ENCODE measurements at regions not wholly inside any gene's neighbourhood (a gene's known extent, or its start where the extent isn't known, plus 50 kb on each side); places are given as distances from the start of the nearest gene placed in this dataset.
"Not testable (repeated sequence)": the region's sequence is repeated elsewhere in the genome, so short reads cannot be mapped to it uniquely, and the experiment has no call there.

DNA sequence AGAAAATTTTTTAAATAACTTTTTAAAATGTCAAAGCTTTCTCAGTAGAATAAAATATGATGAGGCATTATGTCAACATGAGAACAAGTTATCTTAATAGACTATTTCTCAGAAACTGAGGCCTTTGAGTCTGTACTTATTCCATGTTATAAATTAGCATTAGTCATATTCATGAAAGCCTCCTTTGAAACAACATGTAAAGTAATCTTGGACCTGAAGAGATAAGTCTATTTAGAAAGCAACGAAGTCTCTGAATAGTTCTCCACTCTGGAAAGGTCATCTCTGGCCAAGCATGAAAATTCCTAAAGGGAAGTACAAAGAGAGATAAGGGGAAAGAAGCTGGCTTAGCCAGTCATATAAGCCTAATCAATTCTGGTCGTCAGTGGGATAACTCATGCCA, 150.8 kb downstream of the CYB561 start:
- Histone ChIP-seq H3K9ac (ENCODE audit: low read depth, low read length, poor library complexity, severe bottlenecking) (no peak overlapping the region), H4K20me1 (ENCODE audit: insufficient read depth, low read length, poor library complexity, severe bottlenecking) (no peaks in the 10 kb centered on the region), H3K4me3 (ENCODE audit: low read length, poor library complexity, severe bottlenecking) (peak overlapping the region; percentile 28), H3K79me2 (ENCODE audit: insufficient read depth, low read length) (no peaks in the 10 kb centered on the region), H3K4me2 (ENCODE audit: low read depth, low read length, poor library complexity, severe bottlenecking) (peak overlapping the region; percentile 38), H3K27me3 (ENCODE audit: insufficient read depth, low read length, poor library complexity, severe bottlenecking) (peaks cover 8% of the 10 kb centered on the region), H3K36me3 (ENCODE audit: insufficient read depth, low read length) (peaks cover 5% of the 10 kb centered on the region), H2AFZ (ENCODE audit: low read length) (no peak overlapping the region), H3K4me1 (ENCODE audit: insufficient read depth, low read length, poor library complexity, severe bottlenecking) (peaks cover 22% of the 10 kb centered on the region), H3K9me3 (ENCODE audit: insufficient read depth, low read depth, low read length) (peaks cover 31% of the 10 kb centered on the region), H3F3A (ENCODE audit: low read depth) (peaks cover 17% of the 10 kb centered on the region), H3K9me2 (replicated peaks; ENCODE audit: low read depth, low read length) (no peaks in the 10 kb centered on the region)
- no peak for TF ChIP-seq EZH2phosphoT487 (IDR thresholded peaks at IDR 0.05; ENCODE audit: borderline replicate concordance)
- no peak for TF ChIP-seq CTCF (conservative IDR thresholded peaks at IDR 0.05; ENCODE audit: low read length)

DNA sequence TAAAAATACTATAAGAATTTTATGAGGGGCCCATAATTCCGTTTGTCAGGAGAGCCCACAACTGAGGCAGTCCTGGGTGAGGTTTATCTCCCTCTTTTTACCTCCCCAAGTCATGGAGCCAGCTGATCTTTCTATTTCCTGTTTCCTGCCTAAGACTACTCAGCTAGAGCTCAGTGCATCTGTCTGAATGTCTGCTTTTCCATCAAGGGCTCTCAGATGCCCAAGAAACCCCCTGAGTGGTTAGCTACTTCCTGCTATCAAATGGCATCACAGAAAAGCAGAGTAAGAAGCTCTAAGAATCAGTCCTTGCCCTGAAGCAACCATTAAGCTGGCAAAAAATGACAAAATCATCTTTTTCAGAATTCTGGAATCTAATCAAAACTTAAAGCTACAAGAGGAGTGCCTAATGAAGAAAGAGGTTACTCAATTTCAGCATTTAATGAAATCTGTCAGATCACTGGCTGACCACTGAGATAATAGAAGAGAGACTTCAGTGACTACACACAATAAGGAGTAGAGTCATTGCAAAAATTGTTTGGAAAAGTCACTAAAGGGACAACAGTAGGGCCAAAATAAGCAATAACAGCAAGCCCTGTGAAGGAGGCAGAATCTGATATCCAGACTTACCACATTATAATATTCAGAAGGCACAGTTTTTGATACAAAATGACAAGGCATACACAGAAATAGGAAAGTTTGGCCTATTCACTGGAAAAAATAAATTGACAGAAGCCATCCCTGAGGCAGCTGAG, 150.1 kb downstream of the CYB561 start:
- TF ChIP-seq EZH2phosphoT487 (IDR thresholded peaks at IDR 0.05; ENCODE audit: borderline replicate concordance) (no peak), CTCF (conservative IDR thresholded peaks at IDR 0.05; ENCODE audit: low read length) (no peak)
- Histone ChIP-seq H3K9me3 (ENCODE audit: insufficient read depth, low read depth, low read length) (peaks cover 31% of the 10 kb centered on the region), H3F3A (ENCODE audit: low read depth) (peaks cover 17% of the 10 kb centered on the region), H3K4me1 (ENCODE audit: insufficient read depth, low read length, poor library complexity, severe bottlenecking) (peaks cover 22% of the 10 kb centered on the region), H3K27me3 (ENCODE audit: insufficient read depth, low read length, poor library complexity, severe bottlenecking) (peaks cover 8% of the 10 kb centered on the region), H2AFZ (ENCODE audit: low read length) (no peak overlapping the region), H3K9ac (ENCODE audit: low read depth, low read length, poor library complexity, severe bottlenecking) (no peak overlapping the region), H4K20me1 (ENCODE audit: insufficient read depth, low read length, poor library complexity, severe bottlenecking) (no peaks in the 10 kb centered on the region), H3K79me2 (ENCODE audit: insufficient read depth, low read length) (no peaks in the 10 kb centered on the region), H3K4me3 (ENCODE audit: low read length, poor library complexity, severe bottlenecking) (peak overlapping the region; percentile 28), H3K36me3 (ENCODE audit: insufficient read depth, low read length) (peaks cover 5% of the 10 kb centered on the region), H3K4me2 (ENCODE audit: low read depth, low read length, poor library complexity, severe bottlenecking) (peak overlapping the region; percentile 38), H3K9me2 (replicated peaks; ENCODE audit: low read depth, low read length) (no peaks in the 10 kb centered on the region)

DNA sequence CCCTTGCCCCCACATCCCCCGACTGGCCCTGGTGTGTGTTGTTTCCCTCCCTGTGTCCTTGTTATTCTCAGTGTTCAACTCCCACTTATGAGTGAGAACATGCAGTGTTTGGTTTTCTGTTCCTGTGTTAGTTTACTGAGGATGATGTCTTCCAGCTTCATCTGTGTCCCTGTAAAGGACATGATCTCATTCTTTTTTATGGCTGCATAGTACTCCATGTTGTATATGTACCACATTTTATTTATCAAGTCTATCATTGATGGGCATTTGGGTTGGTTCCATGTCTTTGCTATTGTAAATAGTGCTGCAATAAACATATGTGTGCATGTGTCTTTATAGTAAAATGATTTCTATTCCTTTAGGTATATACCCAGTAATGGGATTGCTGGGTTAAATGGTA, 147.2 kb downstream of the CYB561 start:
- Histone ChIP-seq H3K4me1 (ENCODE audit: insufficient read depth, low read length, poor library complexity, severe bottlenecking) (peaks cover 22% of the 10 kb centered on the region), H3F3A (ENCODE audit: low read depth) (peaks cover 17% of the 10 kb centered on the region), H3K9me3 (ENCODE audit: insufficient read depth, low read depth, low read length) (peaks cover 31% of the 10 kb centered on the region)
- not testable (repeated sequence) for H3K79me2 ChIP-seq (ENCODE audit: insufficient read depth, low read length); H3K4me2 ChIP-seq (ENCODE audit: low read depth, low read length, poor library complexity, severe bottlenecking); H2AFZ ChIP-seq (ENCODE audit: low read length); H3K9me2 ChIP-seq (replicated peaks; ENCODE audit: low read depth, low read length); H3K36me3 ChIP-seq (ENCODE audit: insufficient read depth, low read length); H4K20me1 ChIP-seq (ENCODE audit: insufficient read depth, low read length, poor library complexity, severe bottlenecking); H3K4me3 ChIP-seq (ENCODE audit: low read length, poor library complexity, severe bottlenecking); H3K9ac ChIP-seq (ENCODE audit: low read depth, low read length, poor library complexity, severe bottlenecking); H3K27me3 ChIP-seq (ENCODE audit: insufficient read depth, low read length, poor library complexity, severe bottlenecking)
